ENCODE measurements at regions not wholly inside any gene's neighbourhood (a gene's known extent, or its start where the extent isn't known, plus 50 kb on each side); places are given as distances from the start of the nearest gene placed in this dataset.
A peak's percentile ranks its signal among the peaks of the same experiment; 100 is the strongest.

- no peak for DNase-seq
Observed at GRCh38 chr4:176979416-176979815, 186.7 kb upstream of the VEGFC start.

DNA sequence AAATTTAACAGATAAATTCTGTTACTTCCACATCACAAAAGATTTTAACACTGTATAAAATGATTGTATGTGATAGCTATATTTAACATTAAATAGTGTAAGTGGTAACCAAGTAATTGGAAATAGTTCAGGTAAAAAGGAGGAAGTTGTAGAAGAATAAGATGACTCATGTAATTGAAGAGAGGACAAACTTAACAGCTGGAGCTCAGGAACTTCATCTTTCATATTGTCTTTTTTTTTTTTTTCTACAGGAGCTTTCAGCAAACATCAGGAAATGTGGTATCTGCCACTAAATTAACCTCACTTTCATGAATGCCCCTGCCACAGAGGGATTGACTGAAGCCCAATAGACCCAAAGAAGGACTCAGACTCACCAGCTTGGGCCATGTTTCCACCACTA is 188.4 kb upstream of the VEGFC start:
- no peak for DNase-seq

DNA sequence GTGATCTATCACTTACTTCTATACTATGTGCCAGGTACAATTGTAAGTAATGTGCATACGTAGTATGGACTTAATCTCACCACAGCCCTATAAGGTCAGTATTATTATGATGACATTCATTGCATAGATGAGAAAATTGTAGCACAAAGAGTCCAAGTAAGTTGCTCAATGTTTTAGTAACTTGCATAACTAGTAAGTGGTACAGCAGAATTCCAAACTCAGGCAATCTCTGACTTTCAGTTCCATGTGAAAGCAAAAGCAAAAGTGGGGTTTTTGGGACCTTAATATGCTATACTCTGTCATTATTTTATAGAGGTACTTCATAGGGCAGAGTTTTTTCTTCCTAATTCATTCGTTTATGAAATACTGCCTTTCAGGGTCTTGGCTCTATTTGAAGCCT is 188.8 kb upstream of the VEGFC start:
- DNase-seq: no peak

GRCh38 chr4:176988226-176988625 is 195.5 kb upstream of the VEGFC start:
- no peak for DNase-seq

DNA sequence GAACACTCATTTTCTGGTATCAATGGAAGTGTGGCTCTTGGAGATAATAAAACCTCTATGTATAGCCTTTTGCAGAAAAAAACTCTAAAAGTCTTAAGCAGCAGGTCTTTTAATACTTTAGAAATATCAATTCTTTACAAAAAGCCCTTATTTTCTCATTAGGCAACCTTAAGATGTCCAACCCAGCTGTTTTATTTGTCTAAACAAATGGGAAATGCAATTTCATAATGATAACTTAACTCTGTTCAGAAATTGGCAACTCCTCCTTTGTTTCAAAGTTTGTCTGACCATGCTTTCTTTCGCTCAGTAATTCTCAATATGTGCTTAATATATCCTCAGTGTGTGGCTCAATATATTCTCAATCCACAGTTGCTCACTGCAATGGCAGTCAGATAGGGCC is 196.5 kb upstream of the VEGFC start:
- no peak for DNase-seq

DNA sequence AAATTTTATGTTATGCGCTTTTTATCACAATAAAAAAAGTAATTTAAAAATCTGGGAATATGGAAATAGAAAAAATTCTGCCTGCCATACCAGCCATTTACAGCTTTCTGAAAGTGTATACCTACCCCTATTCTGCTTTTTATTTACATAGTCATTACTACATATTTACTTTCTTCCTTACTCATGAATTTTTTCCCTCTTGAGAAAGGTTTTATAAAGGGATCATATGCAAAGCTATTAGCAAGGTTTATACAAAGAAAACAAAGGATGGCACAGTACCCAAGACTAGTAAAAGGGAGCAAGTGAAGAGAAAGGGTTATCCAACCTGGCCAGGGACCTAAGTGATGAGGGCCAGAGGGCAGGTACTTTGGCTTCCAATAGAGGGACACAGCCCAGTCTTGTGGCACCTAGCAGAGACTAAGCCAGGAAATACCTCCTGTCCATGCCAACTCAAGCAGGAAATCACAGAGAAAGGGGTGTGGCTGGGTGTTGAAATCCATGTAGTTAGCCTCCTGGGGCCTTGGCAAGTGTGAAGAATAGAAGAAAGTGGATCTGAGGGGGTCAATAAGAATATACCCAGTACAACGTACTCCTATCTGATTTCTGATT is 207.3 kb upstream of the VEGFC start:
- no peak for DNase-seq

DNA sequence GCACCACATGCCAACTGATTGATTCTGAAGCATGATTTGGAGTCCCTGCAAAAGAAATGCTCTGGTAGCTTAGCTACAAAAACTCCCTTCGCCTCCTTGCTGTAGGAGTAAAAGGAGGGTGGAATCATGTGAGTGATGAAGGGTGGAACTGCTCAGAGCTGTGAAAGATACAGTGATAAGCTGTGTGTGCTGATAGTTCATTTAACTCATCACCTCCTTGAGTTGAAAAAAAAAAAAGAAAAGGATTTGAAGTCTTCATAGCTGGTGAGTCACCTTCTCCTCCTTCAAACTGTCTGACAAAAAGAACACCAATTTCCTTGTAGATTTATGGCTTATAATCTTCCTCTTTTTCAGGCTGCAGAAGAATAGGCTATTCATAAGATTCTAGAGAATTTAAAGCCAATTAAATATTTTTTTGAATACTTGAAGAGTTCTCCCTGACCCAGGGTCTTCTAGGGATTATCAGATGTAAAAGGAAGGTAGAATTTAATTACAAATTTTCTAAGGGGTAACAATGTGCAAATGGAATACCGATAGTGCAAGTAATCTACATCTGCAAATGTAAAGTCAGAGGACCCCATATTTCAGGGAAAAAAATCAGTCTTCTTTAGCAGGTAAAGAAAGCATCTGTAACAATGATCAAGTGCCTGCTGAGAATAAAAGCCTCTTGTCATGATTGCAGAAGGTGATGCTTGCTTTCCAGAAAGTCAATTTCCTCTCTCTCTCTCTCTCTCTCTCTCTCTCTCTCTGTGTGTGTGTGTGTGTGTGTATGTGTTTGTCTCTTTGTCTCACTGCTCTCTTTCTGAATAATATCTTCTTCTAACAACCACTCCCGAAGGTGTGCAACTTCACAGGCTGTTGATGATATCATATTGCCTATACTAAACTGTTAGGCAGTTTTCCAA is 208.8 kb upstream of the VEGFC start:
- DNase-seq: peak in 1 of 51 donors; percentile 13

- no peak for DNase-seq
Observed at GRCh38 chr4:177005674-177006230, 213.0 kb upstream of the VEGFC start.

DNA sequence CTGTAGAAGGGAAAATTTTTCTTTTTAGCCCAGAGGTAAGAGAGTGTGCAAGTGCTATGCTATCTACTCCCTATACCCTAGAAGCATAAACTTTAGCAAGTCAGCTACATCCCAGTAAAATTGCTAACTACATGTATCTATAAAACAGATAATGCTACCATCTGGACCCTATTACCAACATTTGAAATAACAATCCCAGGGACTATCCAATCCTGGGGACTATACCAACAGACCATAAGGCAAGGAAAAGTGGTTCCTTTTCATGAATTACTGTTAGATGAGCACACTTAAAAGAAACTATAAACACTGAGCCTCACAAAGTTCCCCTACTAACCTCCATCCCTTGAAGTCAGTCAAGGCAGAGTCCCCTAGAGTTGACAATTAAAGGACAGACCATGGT is 213.6 kb upstream of the VEGFC start:
- no peak for DNase-seq

DNA sequence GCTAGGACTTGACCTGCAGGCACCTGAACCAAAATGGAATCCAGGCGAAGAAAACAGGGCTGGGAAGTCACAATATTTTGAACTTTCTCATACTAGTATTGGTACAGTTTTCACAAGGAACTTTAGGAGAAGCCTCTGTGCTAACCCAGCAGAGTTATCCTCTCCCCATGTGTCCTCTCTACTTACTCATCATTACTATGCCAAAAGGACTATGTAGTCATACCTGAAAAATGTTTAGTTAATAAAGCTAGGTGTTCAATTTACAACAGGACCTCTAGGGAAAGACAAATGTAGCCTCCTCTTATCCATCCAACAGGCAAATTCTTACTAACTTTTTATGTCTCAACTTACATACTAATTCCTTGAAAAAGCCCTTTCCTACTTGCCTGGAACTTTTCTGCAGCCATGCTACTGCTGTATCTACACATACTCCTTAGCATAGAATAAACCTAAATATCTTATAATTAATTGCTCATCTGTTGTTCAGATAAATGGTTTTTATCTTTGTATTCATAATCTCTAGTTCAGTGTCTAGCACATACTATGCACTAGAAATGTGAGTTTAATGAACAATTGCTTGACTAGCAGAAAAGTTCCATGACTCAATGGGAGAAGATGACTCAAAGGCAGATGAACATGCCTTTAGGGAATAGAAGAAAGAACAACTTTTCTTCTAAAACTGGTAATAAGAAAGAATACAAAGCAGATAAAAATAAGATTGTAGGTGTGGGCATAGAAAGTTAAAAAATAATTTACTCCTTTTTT is 215.5 kb upstream of the VEGFC start:
- DNase-seq: no peak

DNA sequence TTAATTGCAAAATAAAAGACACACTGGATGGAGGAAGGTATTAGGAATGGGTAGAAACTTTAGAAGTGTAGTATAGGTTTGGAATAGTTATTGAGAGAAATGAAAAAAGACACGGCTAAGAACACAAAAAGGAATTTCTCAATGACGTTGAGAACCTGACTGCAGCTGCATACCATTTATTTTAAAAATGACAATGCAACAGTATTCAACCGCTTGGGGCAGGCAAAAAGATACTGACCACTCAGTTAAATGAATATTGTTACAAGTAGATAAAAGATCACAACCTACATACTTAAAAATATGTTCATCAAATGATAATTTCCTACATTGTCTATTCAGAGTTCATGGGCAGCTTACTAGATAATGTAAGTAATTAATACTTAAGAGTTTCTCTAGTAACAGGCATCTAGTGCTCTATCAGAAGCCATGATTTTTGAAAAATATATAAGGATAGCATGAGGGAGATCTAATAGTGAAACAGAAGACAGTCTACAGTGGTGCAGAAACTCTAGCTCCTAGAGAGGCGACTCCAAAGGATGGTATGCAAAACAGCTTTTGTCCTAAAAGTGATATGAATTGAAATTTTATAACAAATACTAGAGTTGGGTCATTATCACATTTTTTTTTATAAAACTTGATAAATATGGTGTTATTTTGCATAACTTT is 216.2 kb upstream of the VEGFC start:
- no peak for DNase-seq

DNA sequence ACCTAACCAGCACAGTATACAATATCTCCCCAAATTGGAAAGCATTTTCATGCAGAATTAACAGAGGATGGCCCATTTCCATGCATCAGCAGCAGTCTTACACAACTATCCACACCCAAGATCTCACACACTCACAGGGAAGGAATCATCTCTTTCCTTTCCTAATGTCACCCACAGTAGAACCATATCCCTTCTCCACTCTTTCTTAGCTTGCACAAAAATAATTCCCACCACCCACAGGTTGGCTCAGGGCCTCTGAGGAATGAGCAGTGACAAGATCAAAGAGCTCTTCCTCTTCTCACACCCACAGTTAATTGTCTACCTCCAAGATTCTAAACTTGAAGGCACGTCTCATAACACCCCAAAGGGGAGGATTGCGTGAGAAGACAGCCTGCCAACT is 217.7 kb upstream of the VEGFC start:
- no peak for DNase-seq

GRCh38 chr4:177012918-177013545 is 220.3 kb upstream of the VEGFC start:
- DNase-seq: no peak

GRCh38 chr4:177016541-177017141 is 223.9 kb upstream of the VEGFC start:
- no peak for DNase-seq

- DNase-seq: no peak
Observed at GRCh38 chr4:177023951-177024350, 231.2 kb upstream of the VEGFC start.

- no peak for DNase-seq
Observed at GRCh38 chr4:177032341-177032740, 239.6 kb upstream of the VEGFC start.

- DNase-seq: no peak
Observed at GRCh38 chr4:177033135-177033534, 240.4 kb upstream of the VEGFC start.

DNA sequence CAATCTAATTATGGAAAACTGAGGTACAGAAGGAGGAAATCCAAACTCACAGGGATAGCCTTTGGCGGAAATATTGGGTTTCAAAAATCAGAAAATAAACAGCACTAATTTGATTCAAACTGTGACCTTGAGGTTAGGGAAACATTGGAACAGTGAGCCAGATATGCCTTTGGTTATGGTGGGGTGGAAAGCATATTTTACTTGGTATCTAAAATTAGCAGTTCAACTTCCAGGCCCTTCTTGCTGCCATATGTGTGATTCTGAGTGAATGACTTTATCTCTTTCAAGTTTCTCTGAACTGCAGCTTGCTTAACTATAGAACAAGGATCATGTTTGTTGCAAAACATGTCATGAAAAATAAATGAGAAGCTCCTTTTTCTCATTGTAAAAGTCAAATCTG is 240.9 kb upstream of the VEGFC start:
- no peak for DNase-seq

- DNase-seq: no peak
Observed at GRCh38 chr4:177041356-177041755, 248.6 kb upstream of the VEGFC start.

- peak in 37 of 51 donors; percentile 1 to 71 (median 23) for DNase-seq
Observed at GRCh38 chr4:177047070-177047850, 254.5 kb upstream of the VEGFC start.
